ENCODE measurements at regions not wholly inside any gene's neighbourhood (a gene's known extent, or its start where the extent isn't known, plus 50 kb on each side); places are given as distances from the start of the nearest gene placed in this dataset.

DNA sequence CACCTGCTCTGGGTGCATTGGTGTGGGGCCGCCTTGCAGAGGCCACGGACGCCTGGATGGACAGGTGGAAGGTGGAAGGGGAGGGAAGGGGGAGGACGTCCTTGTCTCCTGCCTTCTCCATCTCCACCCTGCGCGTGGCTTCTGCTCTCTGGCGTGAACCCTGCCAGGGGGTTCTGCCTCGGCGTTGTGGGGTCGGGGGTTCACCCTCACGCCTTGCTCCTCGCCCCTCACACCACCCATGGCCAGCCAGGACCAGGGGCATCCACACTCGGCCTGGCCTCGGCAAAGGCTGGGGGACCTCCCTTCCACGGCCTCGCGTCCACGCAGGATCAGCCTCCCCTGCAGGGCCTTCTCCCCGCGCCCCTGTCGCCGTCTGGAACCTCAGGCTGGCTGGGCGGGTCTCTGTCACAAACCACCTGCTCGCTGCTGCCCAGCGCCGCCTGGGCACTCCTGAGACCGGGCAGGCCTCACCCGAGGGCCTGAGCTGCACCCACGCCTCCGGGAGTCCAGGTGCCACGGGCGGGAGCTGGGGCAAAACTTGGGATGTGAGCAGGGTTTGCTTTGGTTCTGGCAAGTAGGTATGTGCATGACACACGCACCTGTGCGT is 655.9 kb downstream of the GALR1 start:
- no peak for DNase-seq (ENCODE audit: low read depth)

DNA sequence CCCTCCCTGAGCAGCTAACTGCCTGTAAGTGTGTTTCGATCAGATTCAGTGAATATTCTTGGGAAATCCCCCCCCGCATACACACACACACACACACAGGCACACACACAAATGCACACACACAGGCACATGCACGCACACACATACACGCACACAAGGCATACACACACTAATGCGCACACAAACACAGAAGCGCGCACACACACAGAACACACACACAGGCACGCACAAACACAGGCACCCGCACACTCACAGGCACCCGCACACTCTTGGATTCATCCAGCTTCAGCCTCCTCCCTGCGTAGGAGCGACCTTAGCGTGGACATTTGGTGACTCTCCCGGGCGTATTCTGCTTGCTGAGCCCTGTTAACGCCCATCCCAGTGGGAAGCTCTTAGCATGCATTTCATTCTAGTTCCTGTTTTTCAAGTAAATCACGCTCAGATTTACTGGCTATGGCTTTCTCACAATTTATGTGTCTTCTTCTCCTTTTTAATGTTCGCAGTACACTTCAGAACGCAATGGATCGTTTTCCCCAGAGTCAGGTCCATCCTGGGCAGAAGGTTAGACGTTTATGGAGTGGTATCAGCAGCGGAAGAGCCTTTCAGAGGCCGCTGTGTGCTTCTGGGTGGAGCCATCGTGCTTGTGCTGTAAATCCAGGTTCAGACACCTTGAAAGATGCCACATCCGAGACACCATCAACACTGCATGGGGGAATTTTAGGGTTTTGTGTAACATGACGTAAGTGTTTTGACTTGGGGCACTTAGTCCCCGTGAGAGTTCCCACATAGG is 656.6 kb downstream of the GALR1 start:
- DNase-seq (ENCODE audit: low read depth): no peak

DNA sequence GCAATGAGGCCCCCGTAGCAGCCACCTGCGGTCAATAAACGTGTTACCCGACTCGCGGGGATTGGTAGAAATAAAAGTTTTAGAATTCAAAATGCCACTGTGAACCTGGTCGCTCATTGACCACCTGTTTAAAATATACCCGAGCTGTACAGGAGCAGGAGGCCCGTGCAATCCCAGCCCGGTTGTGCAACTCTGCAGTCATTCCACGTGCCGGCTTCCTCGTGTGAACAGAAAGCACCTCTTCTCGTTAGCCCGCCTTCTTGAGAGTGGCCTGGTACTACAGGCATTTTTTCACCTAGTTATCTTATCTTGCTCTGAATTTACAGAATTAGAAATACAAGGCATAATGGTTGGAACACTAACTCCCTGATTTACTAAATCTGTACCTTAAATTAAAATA is 660.7 kb downstream of the GALR1 start:
- no peak for DNase-seq (ENCODE audit: low read depth)

DNA sequence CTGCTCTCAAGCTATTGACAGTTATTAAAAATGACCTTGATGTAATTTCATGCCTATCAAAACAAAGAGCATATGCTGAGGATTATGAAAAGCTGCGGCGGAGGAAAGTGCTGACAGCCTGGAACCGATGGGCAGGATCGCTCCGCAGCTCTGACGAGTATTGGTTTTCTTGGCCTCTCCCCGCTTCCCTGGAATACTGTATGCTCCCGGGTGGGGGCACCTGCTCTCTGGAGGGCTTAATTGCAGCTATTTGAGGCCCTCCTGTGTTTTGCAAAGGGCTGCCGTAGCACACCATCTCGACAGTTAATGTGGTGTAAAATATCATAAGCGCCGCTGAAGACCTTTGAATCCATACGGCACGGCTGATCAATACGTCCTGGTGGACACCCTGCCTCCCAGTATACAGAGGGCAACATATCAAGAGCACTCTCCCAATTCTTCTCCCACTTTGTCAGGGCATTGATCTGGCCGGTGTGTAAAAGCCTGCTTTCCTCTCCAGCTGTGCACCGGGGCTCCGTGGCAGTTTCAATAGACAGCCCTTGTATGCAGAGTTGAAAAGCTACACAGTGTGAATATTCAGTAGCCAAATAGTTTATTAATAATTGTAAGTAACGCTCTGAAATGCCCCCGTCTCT is 662.4 kb downstream of the GALR1 start:
- no peak for DNase-seq (ENCODE audit: low read depth)

DNA sequence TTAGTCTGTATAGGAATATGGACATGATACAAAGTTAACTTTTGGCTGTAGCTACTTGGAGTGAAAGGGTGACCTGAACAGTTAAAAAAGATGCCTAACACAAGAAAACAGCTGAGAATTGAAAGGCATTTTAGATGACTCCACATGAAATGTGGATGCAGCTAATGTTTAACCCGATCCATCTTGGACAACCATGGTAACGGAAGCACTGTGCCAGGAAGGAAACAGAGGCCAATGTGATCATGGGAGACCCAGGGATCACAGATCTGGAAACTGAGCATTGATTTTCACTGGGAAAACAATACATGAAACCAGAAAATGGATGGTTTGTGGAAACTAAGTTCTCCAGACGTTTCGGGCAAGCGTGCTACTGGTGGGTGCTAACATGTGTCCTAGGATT is 669.1 kb downstream of the GALR1 start:
- DNase-seq (ENCODE audit: low read depth): no peak

DNA sequence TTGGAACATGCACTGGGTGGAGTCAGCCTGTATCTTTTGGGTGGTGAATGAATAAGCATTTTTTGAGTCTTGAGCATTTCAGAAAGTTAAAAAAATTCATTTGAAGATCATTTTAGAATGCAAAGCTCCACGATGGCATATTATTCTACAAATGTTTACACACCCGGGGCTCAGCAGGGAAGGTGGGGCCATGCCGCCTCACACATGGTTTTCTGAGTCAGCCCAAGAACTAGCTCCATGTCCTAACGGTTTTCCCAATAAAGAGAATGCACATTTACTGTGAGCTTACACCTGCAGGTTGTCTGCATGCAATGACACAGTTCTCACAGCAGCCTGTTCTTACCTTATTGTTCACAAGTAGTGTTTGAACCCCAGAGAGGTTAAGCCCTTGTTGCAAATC is 670.3 kb downstream of the GALR1 start:
- DNase-seq (ENCODE audit: low read depth): no peak

DNA sequence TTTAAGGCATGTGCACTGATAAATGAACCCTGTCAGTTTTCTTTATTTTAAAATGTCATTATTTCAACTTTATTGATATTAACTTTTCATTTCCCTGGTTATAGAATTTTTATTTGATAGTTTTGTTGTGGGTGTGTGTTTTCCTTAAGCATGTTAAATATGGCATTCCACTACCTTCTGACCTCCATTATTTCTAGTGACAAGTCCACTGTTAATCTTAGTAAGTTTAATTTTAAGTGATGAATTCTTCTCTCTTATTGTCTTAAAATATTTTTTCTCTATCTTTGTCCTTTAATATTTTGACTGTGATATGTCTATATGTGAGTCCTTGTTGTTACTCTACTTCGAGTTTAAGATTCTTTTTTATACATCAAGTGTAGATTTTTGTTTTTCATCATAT is 685.7 kb downstream of the GALR1 start:
- no peak for DNase-seq (ENCODE audit: low read depth)

DNA sequence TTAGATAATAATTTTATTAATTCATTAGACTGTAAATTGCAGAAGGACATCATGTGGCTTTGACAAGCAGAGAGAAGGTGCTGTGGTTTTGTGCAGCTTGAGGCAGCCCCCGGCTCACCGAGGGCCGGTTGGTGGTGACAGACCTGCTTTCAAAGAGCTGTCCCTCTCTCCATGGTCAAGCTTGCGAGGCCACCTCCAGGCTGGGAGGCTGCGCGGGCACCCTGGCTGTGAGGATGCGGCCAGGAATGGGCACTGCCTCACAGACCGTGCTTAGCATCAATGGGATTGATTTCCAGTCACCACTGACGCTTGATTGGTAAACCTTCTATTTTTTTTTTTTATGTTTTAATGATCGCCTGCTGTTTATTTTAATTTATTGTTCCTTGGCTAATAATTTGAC is 690.9 kb downstream of the GALR1 start:
- DNase-seq (ENCODE audit: low read depth): no peak

DNA sequence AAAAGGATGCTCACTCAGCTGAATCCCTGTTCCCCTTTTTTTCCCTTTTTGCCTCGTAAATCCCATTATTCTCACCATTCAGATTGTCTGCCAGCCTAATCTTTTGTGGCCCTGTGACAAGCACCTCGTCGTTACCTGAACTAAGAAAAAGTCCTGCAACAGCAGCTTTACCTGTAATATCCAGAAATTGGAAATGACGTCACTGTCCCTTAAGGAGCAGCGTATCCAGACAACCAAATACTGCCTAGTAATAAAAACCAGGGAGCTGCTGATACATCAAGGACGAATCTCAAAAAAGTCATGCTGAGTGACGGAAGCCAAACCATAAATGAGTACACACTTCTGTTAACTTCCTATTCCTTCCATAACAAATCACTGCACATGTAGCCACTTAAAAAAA is 694.9 kb downstream of the GALR1 start:
- no peak for DNase-seq (ENCODE audit: low read depth)

DNA sequence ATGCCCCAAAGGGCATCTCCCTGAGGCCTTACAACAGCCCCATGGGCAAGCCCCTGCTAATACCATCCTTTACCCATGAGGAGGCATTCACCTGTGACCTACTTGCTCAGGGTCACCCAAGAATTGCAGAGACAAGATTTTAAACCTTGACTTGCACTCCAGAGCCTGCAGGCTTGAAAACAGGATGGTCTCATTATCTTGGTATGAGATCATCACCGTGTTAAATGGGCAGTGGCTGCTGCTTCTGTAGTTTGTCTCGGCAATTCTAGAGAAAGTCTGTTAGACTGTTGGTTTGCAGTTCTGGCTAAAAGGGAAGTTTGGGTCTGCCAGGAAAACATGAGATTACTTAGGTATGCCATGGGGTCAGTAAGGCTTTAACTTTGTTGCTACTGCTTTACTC is 698.9 kb downstream of the GALR1 start:
- DNase-seq (ENCODE audit: low read depth): no peak

DNA sequence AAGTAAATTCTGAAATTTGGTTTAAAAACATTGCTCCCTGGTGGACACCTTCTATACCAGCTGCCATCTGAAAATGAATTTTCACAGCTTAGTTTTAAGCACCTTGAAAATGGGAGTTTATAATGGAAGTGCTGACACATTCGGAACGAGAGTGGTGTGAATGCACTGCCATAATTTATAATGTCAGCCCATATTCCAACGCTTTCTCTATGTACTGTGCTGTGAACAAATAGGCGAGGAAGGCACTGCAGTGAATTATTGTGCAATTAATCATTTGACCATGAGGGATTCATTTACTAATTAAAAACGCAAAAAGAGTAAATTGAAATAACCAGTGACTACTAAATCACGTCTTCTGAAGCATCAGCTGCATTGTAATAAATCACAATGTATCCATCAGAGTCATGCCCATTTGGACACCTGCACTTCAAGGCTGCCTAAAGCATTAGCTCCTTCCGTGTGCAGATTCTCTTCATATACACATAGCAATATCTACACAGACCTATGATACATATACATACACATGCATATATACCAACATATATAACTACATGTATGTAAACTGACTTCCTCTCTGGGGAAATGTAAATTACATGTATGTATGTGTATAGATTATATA is 699.8 kb downstream of the GALR1 start:
- no peak for DNase-seq (ENCODE audit: low read depth)

DNA sequence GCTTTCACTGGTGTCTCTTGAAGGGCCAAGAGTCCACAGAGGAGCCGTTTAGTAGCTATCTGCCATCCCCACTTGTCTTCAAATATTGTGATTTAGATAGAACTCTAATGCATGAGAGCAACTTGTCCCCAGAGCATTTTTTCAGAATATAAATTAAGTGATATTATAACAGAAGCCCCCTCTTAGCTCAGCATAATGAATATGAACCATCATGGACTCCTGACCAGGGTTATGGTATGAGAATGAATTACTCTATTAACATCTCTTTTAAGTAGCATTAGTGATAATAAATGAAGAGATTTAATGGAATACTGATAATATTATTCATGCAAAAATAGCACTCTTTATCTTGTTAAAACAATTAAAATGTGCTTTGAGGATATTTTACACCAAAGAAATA is 709.6 kb downstream of the GALR1 start:
- DNase-seq (ENCODE audit: low read depth): no peak

DNA sequence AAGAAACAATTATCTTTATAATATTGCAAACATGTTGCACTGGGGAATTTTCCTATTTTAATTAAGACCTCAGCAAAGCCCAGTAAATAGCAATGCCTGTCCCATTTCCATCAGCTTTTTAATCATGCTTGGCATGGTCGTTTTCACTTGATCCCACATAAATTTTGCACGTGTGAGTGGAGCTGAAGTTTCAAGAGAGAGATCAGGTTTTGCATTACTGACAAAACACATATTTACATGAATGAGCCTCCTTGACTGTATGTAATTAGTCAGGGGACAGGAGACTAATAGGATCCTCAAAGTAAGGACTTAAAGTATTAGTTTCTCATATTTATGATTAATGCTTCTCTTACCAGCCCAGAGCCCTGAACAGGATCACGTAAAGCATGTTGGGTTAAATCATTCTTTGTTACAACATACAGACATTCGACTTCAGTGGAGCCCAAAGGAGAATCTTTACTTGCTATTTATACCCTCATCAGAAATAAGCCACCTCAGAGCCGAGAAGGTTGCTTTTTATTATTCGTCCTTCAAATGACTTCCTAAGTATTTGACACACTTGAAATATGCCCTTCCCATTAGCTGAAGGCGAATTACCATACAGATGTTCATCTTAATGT is 711.3 kb downstream of the GALR1 start:
- no peak for DNase-seq (ENCODE audit: low read depth)

DNA sequence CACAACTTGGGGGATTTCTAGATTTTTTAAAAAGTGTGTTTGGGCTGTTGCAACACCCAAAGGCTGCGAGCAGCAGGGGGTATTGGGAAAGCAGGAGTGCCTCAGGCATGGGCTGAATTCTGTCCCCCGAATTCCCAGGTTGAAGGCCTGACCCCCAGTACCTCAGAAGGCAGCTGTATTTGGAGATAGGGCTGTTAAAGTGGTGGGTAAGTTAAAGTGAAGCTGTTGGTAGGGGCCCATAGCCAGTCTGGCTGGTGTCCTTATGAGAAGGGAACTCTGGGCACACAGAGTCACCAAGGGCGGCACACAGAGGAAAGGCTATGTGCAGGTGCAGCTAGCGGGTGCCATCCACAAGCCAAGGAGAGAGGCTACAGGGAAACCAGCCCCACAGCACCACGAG is 717.4 kb downstream of the GALR1 start:
- no peak for DNase-seq (ENCODE audit: low read depth)

DNA sequence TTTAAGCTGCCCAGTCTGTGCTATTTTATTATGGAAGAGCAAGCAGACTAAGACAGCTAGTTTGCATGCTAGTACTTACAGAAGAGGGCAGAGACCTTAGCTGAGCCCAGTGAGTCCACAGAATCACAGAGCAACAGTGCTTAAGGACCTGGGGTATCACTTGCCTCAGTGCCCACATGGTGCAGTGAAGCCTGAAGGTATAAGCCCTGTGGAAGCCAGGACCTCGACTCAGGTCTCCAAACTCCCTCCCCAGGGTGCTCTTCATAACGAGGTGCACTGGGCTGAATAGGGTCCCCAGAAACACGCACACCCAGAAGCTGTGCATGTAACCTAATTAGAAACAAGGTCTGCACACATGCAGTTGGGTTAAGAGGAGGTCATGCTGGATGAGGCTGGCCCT is 718.1 kb downstream of the GALR1 start:
- DNase-seq (ENCODE audit: low read depth): no peak

DNA sequence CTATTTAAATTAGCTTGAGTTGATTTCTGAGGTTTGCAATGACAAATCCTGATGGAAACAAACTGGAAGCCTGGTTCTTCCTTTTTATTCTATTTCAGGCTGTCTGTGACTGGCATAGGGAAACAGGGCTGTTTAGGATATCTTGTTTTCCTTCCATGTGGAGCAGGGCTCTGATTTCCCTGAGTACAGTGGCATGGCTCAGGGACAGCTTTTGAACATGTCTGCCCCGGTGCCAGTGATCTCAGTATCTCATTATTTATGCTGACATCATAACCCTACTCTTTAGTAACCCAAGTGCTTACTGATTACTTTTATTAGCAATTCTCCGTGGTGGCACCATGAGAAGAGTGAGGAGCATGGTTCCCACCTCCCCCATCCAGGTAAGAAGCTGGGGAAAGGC is 720.3 kb downstream of the GALR1 start:
- no peak for DNase-seq (ENCODE audit: low read depth)

DNA sequence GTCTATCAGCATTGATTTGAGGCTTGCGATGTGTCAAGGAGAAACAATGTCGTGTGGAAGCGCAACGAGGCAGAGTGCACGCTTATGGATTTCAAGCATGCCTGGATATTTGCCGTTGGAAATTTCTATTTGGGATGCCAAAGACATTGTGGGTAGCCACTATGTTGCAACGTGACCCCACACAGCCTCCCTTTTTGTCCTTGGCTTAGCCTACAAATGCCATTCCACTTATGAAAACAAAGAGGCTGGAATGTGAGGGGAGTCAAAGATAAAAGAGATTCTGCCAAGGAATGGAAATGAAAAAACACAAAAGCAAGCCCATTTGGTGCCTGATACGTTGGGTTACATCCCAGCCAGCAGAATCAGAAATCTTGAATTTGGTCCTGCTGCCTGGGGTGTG is 721.2 kb downstream of the GALR1 start:
- DNase-seq (ENCODE audit: low read depth): no peak

DNA sequence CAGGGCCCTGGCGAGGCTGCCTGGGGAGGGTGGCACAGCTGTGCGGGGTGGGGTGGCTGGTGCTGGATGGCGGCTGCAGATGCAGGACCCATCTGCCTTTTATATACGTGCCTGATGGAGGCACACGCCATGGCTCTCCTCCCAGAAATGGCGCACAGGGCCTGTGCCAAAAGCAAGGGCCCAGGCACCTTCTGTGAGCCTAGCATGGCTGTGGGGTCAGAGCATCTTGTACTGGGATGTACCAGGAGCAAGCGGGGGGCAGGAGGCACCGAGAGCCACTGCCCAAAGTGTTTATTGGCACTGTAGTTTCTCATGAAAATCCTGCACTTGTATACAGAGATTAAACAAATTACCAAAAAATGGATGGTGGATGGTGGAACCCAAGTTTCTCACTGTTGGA is 724.1 kb downstream of the GALR1 start:
- DNase-seq (ENCODE audit: low read depth): no peak

DNA sequence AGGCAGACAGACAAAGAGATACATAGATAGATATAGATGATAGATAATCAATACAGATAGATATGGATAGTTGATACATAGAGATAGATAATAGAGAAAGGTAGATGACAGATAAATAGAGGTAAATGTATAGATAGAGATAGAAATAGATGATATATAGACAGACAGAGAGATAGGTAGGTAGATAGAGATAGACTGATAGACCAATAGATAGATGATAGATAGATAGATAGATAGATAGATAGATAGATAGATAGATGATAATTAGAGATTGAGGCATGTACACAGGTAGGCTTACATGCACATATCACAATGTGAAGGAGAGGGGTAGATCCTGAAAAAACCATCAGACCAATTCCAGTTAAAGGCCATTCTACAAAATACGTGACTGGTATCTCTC is 724.7 kb downstream of the GALR1 start:
- no peak for DNase-seq (ENCODE audit: low read depth)

DNA sequence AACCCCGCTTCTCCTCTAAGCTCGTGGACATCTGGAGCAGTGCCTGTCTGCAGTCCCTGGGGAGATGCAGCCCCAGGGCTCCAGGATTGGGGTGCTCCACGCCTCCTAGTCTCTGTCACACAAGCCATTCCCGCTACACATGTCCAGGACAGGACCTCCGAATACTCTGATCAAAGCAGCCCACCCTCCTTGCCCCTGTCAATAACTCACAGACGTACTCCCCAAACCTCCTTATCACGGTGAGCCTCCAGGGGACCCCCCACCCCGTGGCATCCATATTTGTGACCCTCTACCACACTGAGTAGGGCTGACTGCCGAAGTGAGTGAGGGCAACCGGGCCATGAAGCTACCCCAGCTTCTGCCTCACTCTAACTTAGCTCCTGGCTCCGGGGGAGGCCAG is 727.7 kb downstream of the GALR1 start:
- no peak for DNase-seq (ENCODE audit: low read depth)

DNA sequence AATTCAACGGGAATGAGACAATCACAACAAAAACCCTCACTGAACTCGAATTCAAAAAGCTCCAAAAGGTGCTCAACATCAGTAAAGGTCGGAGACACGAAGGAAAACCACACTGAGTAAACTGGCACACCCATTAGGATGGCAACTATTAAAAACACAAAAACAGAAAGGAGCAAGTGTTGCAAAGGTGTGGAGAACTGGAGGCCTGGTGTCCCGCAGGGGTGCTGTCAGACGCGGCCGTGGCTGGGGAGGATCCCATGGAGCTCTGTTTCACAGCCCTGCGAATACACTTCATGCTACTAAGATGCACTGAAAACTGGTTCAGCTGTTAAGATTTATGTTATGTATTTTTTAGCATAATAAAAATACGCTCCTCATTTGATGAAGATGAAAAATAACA is 730.6 kb downstream of the GALR1 start:
- DNase-seq (ENCODE audit: low read depth): no peak

DNA sequence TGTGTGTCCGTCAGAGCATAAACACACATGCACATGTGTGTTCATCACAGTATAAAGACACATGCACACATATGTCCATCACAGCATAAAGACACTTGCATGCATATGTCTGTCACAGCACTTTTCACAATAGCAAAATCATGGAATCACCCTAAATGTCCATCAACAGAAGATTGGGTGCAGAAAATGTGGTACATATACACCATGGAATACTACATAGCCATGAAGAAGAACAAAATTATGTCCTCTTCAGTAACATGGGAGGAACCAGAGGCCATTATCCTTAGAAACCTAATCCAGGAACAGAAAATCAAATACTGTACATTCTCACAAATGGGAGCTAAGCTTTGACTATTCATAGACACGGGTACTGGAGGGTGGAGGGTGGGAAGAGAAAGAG is 732.2 kb downstream of the GALR1 start:
- no peak for DNase-seq (ENCODE audit: low read depth)

Data from HT1080 (cell line).